GM18502 (cell line): ENCODE measurements at regions not wholly inside any gene's neighbourhood (a gene's known extent, or its start where the extent isn't known, plus 50 kb on each side); places are given as distances from the start of the nearest gene placed in this dataset.
"Not testable (repeated sequence)": the region's sequence is repeated elsewhere in the genome, so short reads cannot be mapped to it uniquely, and the experiment has no call there.

ENCODE experiments used
- ATAC-seq: cut with Tn5 transposase; IDR thresholded peaks from one replicate; pipeline ENCODE4 v1.9.1; 2021; ENCODE audit warnings: mild to moderate bottlenecking; ENCODE audit not compliant: unreplicated experiment, poor library complexity

DNA sequence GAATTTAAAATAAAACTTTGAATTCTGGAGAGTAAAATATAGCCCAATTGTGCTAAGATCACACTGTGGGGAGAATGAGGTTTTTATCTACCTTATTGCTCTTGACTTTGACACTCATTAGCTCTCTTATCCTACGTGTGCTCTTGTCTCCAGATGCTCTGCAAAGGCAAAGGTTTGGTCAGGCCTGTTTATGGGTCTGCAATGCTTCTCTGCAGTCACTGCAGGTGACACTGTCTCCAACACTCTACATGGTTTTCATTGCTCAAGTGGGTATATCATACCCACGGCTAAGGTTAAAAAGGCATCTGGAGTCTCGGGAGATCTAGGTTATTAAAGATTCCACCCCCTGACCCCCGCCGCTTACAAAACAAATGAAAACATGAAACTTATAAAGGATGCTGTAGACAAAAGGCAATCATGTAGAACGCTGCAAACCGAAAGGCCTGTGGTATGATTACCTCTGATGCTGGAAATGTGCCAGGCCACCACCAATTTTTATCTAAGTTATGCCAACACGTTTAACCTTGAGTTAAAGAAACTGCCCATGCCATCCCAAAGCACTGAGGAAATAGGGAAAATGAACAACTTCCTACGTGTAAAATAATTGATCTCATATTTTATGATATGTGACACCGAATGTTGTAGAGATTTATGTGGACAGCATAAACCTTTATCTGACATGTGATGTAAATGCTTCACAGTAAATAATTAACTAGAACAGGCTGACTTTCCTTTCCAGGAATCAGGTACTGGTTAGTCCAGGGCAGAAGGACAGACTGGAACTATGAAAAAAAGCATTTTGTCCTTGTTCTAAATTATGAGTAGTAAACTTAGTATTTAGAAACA lies 238.2 kb upstream of the NOX3 start:
- no peak for ATAC-seq

GRCh38 chr6:155690820-155691219 lies 235.2 kb upstream of the NOX3 start:
- ATAC-seq, result no peak

DNA sequence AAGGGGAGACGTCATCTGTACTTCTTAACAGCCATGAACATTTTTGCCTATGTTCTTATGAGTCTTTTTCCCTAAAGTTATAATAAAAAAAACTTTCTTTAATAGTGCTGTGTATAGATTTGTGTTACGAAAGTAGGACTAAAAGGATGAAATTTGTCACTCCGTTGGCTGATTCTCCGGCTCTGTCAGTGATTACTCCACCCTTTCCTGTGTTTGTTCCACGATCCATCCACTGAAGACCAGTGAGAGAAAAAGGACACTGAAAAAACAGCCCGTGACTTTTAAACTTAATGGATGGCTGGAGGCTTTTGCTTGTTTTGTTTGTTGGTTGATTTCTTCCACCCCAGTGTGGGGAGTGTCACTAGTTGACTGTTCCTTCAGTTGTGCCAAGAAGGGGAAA lies 232.0 kb upstream of the NOX3 start:
- no peak for ATAC-seq

GRCh38 chr6:155684416-155685196 lies 229.0 kb upstream of the NOX3 start:
- ATAC-seq, result no peak

- no peak for ATAC-seq
Measured at GRCh38 chr6:155678361-155678760, 222.7 kb upstream of the NOX3 start.

GRCh38 chr6:155676346-155676745 lies 220.7 kb upstream of the NOX3 start:
- ATAC-seq, result no peak

DNA sequence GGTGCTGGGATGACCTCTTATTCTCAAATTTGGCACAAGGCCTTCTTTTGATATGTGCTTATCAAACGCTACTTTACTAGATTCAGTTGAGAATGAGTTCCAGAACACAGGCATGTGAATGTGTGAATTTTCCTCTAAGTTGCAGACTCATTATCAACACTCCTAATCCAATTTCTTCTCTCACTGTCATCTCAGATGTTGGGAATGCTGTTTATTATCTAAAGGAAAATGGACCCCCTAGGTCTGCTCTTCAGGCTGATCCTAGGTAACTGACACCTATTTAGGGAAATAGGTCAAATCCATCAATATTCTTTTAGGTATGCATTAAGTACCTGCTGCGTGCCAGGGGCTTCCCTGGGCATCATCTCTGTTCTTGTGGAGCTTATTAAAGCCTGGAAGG lies 215.0 kb upstream of the NOX3 start:
- no peak for ATAC-seq

- no peak for ATAC-seq
Measured at GRCh38 chr6:155660251-155660977, 204.8 kb upstream of the NOX3 start.

DNA sequence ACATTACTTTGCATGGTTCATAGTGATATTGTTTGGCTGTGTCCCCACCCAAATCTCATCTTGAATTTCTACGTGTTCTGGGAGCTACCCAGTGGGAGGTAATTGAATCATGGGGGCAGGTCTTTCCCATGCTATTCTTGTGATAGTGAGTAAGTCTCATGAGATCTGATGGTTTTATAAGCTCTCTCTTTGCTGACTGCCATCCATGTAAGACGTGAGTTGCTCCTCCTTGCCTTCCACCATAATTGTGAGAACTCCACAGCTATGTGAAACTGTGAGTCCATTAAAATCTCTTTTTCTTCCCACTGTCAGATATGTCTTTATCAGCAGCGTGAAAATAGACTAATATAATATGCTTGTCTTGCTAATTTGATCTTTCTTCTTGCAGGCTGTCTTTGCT lies 200.4 kb upstream of the NOX3 start:
- no peak for ATAC-seq

DNA sequence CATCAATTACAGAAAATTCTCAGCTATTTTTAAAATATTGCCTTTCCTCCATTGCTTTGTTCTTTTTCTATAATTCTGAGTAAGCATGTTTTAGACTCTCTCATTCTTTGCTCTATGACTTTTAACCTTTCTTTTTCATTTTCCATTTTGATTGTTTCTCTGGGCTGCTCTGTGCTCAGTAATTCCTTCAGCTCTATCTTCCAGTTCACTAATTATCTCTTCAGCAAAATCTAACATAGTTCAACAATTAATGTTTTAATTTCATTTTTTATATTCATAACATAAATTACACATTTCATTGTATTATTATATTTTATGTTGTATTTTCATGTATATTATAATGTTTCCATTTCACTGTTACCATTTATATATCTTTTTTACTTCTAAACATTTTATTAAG lies 198.8 kb upstream of the NOX3 start:
- no peak for ATAC-seq

DNA sequence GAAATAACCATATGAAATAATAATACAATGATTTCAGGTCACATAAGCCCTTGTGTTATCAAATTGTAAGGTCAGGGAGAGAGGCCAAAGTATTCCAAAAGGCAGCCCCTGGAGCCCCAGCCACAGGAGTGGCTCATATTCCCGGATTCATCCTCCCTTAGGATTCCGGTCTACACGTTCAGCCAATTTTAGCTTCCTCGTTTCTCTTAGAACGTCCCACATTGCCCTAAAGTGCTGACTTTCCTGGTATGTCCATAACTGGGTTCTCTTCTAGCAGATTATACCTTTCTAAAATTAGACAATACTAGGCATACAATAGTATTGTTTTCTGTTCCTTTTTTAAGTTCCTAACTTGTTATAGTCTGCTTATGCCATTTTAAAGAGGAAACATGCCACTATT lies 192.7 kb upstream of the NOX3 start:
- no peak for ATAC-seq

GRCh38 chr6:155647354-155647753 lies 191.7 kb upstream of the NOX3 start:
- no peak for ATAC-seq

DNA sequence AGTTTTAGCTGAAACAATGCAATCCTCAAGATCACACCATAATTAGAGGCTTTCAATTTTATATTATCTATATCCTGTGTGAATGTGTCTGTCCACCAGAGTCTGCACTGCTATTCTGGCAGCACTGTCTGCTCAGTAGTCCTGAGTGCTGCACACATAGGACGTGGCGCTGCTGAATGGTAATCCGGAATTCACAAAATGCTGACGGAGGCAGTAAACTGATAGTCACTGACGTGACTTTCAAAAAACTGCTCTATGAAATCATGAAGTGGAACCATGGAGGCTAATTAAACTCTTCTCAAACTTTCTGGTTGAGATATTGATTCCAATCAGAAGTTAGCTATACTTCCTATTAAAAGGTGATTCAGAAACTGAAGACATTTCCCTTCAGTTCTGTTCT lies 190.8 kb upstream of the NOX3 start:
- no peak for ATAC-seq

DNA sequence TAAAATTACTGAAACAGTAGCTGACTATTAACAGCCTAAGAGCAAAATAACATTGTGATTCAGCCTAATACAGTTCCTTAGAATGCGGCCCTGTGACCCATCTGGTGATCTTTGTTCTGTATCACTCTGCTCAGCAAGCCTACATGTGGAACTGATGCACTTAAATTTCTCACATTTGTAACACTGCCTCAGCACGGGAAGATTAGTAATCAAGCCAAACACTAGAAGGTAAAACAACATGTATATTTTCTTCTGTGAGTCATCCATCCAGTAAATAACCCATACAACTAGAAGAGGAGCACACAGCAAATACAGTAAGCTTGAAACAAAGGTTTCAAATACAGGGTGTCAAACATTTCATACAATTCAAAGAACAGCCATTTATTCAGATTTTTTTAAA lies 189.7 kb upstream of the NOX3 start:
- ATAC-seq, result no peak

DNA sequence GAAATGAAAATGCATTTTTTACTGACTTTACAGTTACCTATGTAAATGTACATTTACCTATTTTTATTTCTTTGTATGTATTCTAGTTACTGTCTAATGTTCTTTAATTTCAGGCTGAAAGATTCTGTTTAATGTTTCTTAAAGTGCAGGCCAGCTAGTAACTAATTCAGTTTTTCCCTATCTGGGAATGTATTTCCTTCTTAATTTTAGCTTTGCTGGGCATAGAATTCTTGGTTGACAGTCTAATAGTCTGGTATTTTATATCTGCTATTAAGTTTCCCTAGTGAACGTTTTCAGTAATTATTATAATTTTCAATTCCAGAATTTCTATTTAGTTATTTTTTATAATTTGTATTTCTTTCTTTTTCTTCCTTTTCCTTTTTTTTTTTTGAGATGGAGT lies 186.0 kb upstream of the NOX3 start:
- no peak for ATAC-seq

- ATAC-seq, result no peak
Measured at GRCh38 chr6:155638200-155638599, 182.6 kb upstream of the NOX3 start.

DNA sequence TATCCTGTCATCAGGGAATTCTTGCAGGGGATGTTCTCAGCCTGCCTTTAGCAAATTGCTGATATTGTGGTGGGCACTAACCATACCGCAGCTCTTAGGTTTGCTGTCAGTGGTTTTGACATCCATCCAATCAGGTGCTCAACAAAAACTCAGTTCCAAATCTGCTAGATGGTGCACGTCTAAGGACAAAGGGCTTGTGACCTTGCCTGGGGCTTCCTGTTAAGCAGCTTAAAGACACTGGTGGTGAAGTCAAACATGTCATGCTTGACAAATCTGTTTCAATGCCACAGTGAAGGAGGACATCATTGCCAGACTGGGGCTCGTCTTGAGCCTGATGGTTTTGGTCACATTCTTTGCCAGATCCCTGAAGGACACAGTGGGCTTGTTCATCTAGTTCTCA lies 179.8 kb upstream of the NOX3 start:
- ATAC-seq, result no peak

GRCh38 chr6:155630085-155630484 lies 174.4 kb upstream of the NOX3 start:
- no peak for ATAC-seq

DNA sequence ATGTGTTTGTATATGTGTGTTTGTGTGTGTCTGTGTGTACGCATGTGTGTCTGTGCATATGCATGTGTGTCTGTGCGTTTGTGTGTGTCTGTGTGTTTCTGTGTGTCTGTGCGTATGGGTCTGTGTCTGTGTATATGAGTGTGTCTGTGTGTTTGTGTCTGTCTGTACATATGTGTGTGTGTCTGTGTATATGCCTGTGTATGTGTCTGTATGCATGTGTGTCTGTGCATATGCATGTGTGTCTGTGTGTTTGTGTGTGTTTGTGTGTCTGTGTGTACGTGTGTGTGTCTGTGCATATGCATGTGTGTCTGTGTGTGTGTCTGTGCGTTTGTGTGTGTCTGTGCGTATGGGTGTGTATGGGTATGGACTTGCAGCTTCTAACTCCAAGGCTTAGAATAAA lies 174.0 kb upstream of the NOX3 start:
- ATAC-seq, result no peak

GRCh38 chr6:155628306-155628705 lies 172.7 kb upstream of the NOX3 start:
- peak; percentile 94 for ATAC-seq

GRCh38 chr6:155627722-155628212 lies 172.1 kb upstream of the NOX3 start:
- not testable (repeated sequence) for ATAC-seq
